GM13977 (cell line): ENCODE measurements at regions not wholly inside any gene's neighbourhood (a gene's known extent, or its start where the extent isn't known, plus 50 kb on each side); places are given as distances from the start of the nearest gene placed in this dataset.

Experiments
- DNase-seq: peaks from one replicate; pipeline ENCODE4 v3.0.0; 2012; ENCODE audit warnings: low spot score
- in situ Hi-C: fragments of 300-500 bp; cut with MboI; formaldehyde crosslinking; loops from one replicate; pipeline ENCODE4 v1.12.0; 2022; ENCODE audit warnings: low sequenced_read_pairs, low pct_unique_long_range_greater_than_20kb, mixed read lengths, inconsistent platforms; ENCODE audit not compliant: unreplicated experiment
- TF ChIP-seq, protein P1 (sequence below): IDR thresholded peaks from 2 replicates; pipeline ENCODE4 v1.5.1; 2012; ENCODE audit warnings: mild to moderate bottlenecking, control low read depth; ENCODE audit not compliant: insufficient read depth; ENCODE audit errors: extremely low read depth, missing control alignments

- TF ChIP-seq, protein P1, sequence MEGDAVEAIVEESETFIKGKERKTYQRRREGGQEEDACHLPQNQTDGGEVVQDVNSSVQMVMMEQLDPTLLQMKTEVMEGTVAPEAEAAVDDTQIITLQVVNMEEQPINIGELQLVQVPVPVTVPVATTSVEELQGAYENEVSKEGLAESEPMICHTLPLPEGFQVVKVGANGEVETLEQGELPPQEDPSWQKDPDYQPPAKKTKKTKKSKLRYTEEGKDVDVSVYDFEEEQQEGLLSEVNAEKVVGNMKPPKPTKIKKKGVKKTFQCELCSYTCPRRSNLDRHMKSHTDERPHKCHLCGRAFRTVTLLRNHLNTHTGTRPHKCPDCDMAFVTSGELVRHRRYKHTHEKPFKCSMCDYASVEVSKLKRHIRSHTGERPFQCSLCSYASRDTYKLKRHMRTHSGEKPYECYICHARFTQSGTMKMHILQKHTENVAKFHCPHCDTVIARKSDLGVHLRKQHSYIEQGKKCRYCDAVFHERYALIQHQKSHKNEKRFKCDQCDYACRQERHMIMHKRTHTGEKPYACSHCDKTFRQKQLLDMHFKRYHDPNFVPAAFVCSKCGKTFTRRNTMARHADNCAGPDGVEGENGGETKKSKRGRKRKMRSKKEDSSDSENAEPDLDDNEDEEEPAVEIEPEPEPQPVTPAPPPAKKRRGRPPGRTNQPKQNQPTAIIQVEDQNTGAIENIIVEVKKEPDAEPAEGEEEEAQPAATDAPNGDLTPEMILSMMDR: peak; percentile 34
- DNase-seq: no peak
- in situ Hi-C loops: no loop called here
Observed at GRCh38 chr5:89263846-89264245, 380.9 kb upstream of the MEF2C start.

- DNase-seq: no peak
- TF ChIP-seq, protein P1: no peak
- in situ Hi-C loops: no loop called here
Observed at GRCh38 chr5:89262030-89262429, 379.0 kb upstream of the MEF2C start.

GRCh38 chr5:89260254-89260653, 377.3 kb upstream of the MEF2C start:
- TF ChIP-seq, protein P1: no peak
- DNase-seq: no peak
- in situ Hi-C loops: no loop called here

- DNase-seq: no peak
- TF ChIP-seq, protein P1: no peak
- in situ Hi-C loops: no loop called here
Observed at GRCh38 chr5:89255845-89256463, 373.0 kb upstream of the MEF2C start.

DNA sequence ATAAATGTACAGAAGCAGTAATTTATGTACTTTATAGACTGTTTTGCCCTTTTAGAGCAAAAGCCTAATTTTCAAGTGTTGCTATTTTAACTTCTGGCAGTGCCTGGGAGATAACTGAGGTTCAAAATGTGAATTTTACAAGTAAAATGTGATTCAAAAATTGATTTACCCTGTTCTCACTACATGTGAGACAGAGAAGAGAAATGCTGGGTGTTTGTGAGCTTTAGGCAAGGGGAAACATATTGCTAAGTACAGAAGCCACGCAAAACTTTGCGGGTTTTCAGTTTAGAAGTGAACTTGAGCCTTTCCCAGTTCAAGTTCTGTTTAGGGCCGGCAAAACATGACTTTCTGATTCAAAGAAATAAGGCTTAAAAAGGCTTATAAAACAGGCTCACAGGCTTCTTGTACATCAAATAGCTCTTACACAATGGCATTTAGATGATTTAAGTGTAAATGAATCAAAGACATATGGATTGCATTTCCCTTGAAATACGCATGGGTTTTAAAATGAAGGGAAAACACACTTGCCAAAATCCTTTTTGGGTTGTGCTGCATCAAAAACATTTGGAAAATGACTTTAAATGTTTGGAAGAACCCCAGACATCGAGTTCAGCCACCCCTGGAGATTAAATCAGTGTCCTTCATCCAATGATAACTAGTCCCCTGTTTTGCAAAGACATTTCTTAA, 370.8 kb upstream of the MEF2C start:
- TF ChIP-seq, protein P1: no peak
- in situ Hi-C loops: no loop called here
- DNase-seq: no peak

GRCh38 chr5:89246864-89247263, 363.9 kb upstream of the MEF2C start:
- DNase-seq: no peak
- in situ Hi-C loops: no loop called here
- TF ChIP-seq, protein P1: no peak
